GM12891 (cell line): ENCODE measurements at regions not wholly inside any gene's neighbourhood (a gene's known extent, or its start where the extent isn't known, plus 50 kb on each side); places are given as distances from the start of the nearest gene placed in this dataset.
"Not testable (repeated sequence)": the region's sequence is repeated elsewhere in the genome, so short reads cannot be mapped to it uniquely, and the experiment has no call there.

Experiments used
- PAX5 ChIP-seq: IDR thresholded peaks from 2 replicates; pipeline ENCODE4 v1.6.1; 2011; ENCODE audit warnings: low read length, moderate library complexity, mild to moderate bottlenecking; ENCODE audit not compliant: insufficient read depth, severe bottlenecking
- POLR2A ChIP-seq: IDR thresholded peaks from 2 replicates; pipeline ENCODE4 v1.6.1; 2011; ENCODE audit warnings: low read depth, low read length, control low read depth
- POLR2AphosphoS5 ChIP-seq: IDR thresholded peaks from 2 replicates; pipeline ENCODE4 v1.6.1; 2011; ENCODE audit warnings: low read depth, low read length, control low read depth
- POU2F2 ChIP-seq: IDR thresholded peaks from 2 replicates; pipeline ENCODE4 v1.6.1; 2011; ENCODE audit warnings: low read depth, mild to moderate bottlenecking, control low read depth, low read length, moderate library complexity
- SPI1 ChIP-seq: IDR thresholded peaks from 2 replicates; pipeline ENCODE4 v1.6.1; 2011; ENCODE audit warnings: low read depth, low read length, control low read depth
- TAF1 ChIP-seq: IDR thresholded peaks from 2 replicates; pipeline ENCODE4 v1.6.1; 2011; ENCODE audit warnings: low read depth, low read length, control low read depth

GRCh38 chr4:83194588-83194987 is 80.1 kb upstream of the PLAC8 start:
- TF ChIP-seq TAF1, POLR2AphosphoS5, POLR2A, PAX5, SPI1, POU2F2: not testable (repeated sequence)
